Uterus (tissue), 3 donors: ENCODE measurements at regions not wholly inside any gene's neighbourhood (a gene's known extent, or its start where the extent isn't known, plus 50 kb on each side); places are given as distances from the start of the nearest gene placed in this dataset.

Experiments
- DNase-seq, 2 donors: peaks; one replicate each; pipeline ENCODE4 v3.0.0-alpha.2; 2019 to 2020
- H3K27ac ChIP-seq, 2 donors: fragments of 200-600 bp; sonication (generic); 1 replicate in 1 of 2; 2 replicates in 1 of 2; pipeline ENCODE4 v1.5.1; 2016 to 2018
- H3K27me3 ChIP-seq, 2 donors: fragments of 200-600 bp; sonication (generic); one replicate each; pipeline ENCODE4 v1.5.1; 2018 to 2019; ENCODE audit warnings: control low read depth in 1 of 2
- H3K36me3 ChIP-seq, 2 donors: fragments of 200-600 bp; sonication (generic); one replicate each; pipeline ENCODE4 v1.5.1; 2019; ENCODE audit warnings: control low read depth in 1 of 2
- H3K4me1 ChIP-seq, 2 donors: fragments of 200-600 bp; sonication (generic); one replicate each; pipeline ENCODE4 v1.5.1; 2018 to 2019; ENCODE audit warnings: control low read depth in 1 of 2
- H3K4me3 ChIP-seq, 2 donors: fragments of 200-600 bp; sonication (generic); 1 replicate in 1 of 2; 2 replicates in 1 of 2; pipeline ENCODE4 v1.5.1; 2018 to 2019; ENCODE audit warnings: mild to moderate bottlenecking in 1 of 2
- H3K9me3 ChIP-seq, 2 donors: fragments of 200-600 bp; sonication (generic); one replicate each; pipeline ENCODE4 v1.5.1; 2019; ENCODE audit warnings: control low read depth in 1 of 2
- POLR2A ChIP-seq, 2 donors: fragments of 450-650 bp; IDR thresholded peaks; one replicate each; pipeline ENCODE4 v1.6.1; 2016; ENCODE audit warnings: antibody characterized with exemption in 2 of 2, mild to moderate bottlenecking in 1 of 2, moderate library complexity in 1 of 2
- intact Hi-C: fragments of 100-400 bp; cut with DNase I; formaldehyde crosslinking; loops from one replicate; pipeline ENCODE4 v1.15.1; 2023; ENCODE audit warnings: low total_unique reads
- TF ChIP-seq, protein P1 (sequence below), 4 experiments: fragments of 200-600 bp in 2 of 4; fragments of 450-650 bp in 2 of 4; sonication (generic) in 2 of 4; IDR thresholded peaks; one replicate each; pipeline ENCODE4 v1.5.1; 2016 to 2019; ENCODE audit warnings: antibody characterized with exemption in 4 of 4, mild to moderate bottlenecking in 2 of 4, moderate library complexity in 1 of 4
- donor health status: DM: yes; HTN: yes; CAD: no.

- TF ChIP-seq POLR2A (IDR thresholded peaks at IDR 0.05) = no peak
- TF ChIP-seq, protein P1, sequence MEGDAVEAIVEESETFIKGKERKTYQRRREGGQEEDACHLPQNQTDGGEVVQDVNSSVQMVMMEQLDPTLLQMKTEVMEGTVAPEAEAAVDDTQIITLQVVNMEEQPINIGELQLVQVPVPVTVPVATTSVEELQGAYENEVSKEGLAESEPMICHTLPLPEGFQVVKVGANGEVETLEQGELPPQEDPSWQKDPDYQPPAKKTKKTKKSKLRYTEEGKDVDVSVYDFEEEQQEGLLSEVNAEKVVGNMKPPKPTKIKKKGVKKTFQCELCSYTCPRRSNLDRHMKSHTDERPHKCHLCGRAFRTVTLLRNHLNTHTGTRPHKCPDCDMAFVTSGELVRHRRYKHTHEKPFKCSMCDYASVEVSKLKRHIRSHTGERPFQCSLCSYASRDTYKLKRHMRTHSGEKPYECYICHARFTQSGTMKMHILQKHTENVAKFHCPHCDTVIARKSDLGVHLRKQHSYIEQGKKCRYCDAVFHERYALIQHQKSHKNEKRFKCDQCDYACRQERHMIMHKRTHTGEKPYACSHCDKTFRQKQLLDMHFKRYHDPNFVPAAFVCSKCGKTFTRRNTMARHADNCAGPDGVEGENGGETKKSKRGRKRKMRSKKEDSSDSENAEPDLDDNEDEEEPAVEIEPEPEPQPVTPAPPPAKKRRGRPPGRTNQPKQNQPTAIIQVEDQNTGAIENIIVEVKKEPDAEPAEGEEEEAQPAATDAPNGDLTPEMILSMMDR (IDR thresholded peaks at IDR 0.05) = no peak
- Histone ChIP-seq H3K27me3 (no peaks in the 10 kb centered on the region), H3K36me3 (no peaks in the 10 kb centered on the region), H3K27ac (no peak overlapping the region), H3K4me1 (no peaks in the 10 kb centered on the region), H3K4me3 (no peak overlapping the region), H3K9me3 (no peaks in the 10 kb centered on the region)
- DNase-seq = no peak
- intact Hi-C loops = no loop called here
Measured at GRCh38 chr1:25167269-25168192, 64.8 kb downstream of the SYF2 start.

- no peaks in the 10 kb centered on the region for H3K27me3 ChIP-seq
- intact Hi-C loops = no loop called here
- no peak for DNase-seq
- H3K27ac ChIP-seq = no peak overlapping the region
- H3K4me1 ChIP-seq = no peaks in the 10 kb centered on the region
- H3K36me3 ChIP-seq = no peaks in the 10 kb centered on the region
- TF ChIP-seq, protein P1 (IDR thresholded peaks at IDR 0.05) = no peak
- TF ChIP-seq POLR2A (IDR thresholded peaks at IDR 0.05) = no peak
- H3K4me3 ChIP-seq = no peak overlapping the region
- no peaks in the 10 kb centered on the region for H3K9me3 ChIP-seq
Measured at GRCh38 chr1:25166847-25167246, 65.5 kb downstream of the SYF2 start.

GRCh38 chr1:25163986-25164385, 68.3 kb downstream of the SYF2 start:
- Histone ChIP-seq H3K4me3 (no peak overlapping the region), H3K36me3 (no peaks in the 10 kb centered on the region), H3K9me3 (no peaks in the 10 kb centered on the region), H3K27me3 (no peaks in the 10 kb centered on the region), H3K4me1 (no peaks in the 10 kb centered on the region), H3K27ac (no peak overlapping the region)
- TF ChIP-seq, protein P1 (IDR thresholded peaks at IDR 0.05) = no peak
- TF ChIP-seq POLR2A (IDR thresholded peaks at IDR 0.05) = no peak
- intact Hi-C loops = no loop called here
- no peak for DNase-seq

DNA sequence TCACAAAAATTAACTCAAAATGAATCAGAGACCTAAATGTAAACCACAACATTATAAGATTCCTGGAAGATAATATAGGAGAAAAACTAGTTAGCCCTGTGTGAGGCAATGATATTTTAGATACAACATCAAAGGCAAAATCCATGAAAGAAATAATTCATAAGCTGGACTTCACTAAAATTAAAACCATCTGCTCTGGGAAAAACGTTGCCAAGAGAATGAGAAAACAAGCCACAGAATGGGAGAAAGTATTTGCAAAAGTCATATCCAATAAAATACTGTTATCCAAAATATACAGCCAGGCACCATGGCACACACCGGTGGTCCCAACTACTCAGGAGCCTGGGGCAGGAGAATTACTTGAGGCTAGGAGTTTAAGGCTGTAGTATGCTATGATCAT, 70.3 kb downstream of the SYF2 start:
- no peak for DNase-seq
- intact Hi-C loops = no loop called here
- H3K4me3 ChIP-seq = no peak overlapping the region
- no peak for TF ChIP-seq POLR2A (IDR thresholded peaks at IDR 0.05)
- TF ChIP-seq, protein P1 (IDR thresholded peaks at IDR 0.05) = no peak
- H3K36me3 ChIP-seq = no peaks in the 10 kb centered on the region
- H3K27ac ChIP-seq = no peak overlapping the region
- no peaks in the 10 kb centered on the region for H3K9me3 ChIP-seq
- H3K27me3 ChIP-seq = no peaks in the 10 kb centered on the region
- no peaks in the 10 kb centered on the region for H3K4me1 ChIP-seq

GRCh38 chr1:25157846-25158245, 74.5 kb downstream of the SYF2 start:
- DNase-seq = no peak
- no peaks in the 10 kb centered on the region for H3K4me1 ChIP-seq
- H3K36me3 ChIP-seq = no peaks in the 10 kb centered on the region
- H3K27me3 ChIP-seq = no peaks in the 10 kb centered on the region
- TF ChIP-seq, protein P1 (IDR thresholded peaks at IDR 0.05) = no peak
- no peak for TF ChIP-seq POLR2A (IDR thresholded peaks at IDR 0.05)
- no peak overlapping the region for H3K4me3 ChIP-seq
- no peaks in the 10 kb centered on the region for H3K9me3 ChIP-seq
- H3K27ac ChIP-seq = no peak overlapping the region
- intact Hi-C loops = no loop called here
